Natural killer cell (primary cell): ENCODE measurements at regions not wholly inside any gene's neighbourhood (a gene's known extent, or its start where the extent isn't known, plus 50 kb on each side); places are given as distances from the start of the nearest gene placed in this dataset.

Experiments used
- ATAC-seq, 3 donors: fragments of 150-1000 bp in 2 of 3; fragments of 200-7000 bp in 1 of 3; cut with Tn5 transposase; 1 replicate in 1 of 3; 2 replicates in 2 of 3; pipeline ENCODE4 v1.10.0; 2021; ENCODE audit warnings: mild to moderate bottlenecking in 2 of 3, moderate library complexity in 2 of 3
- DNase-seq, 2 donors: peaks; one replicate each; pipeline versions ENCODE4 v3.0.0 to v3.0.0-alpha.2; 2013 to 2021; ENCODE audit warnings: mixed read lengths in 1 of 2
- H3K27ac ChIP-seq: one replicate; pipeline ENCODE4 v1.5.1; 2013; ENCODE audit warnings: mild to moderate bottlenecking, low read length
- H3K27me3 ChIP-seq: one replicate; pipeline ENCODE4 v1.6.1; 2013; ENCODE audit warnings: low read length; ENCODE audit not compliant: control insufficient read depth, insufficient read depth
- H3K36me3 ChIP-seq: one replicate; pipeline ENCODE4 v1.6.1; 2013; ENCODE audit warnings: low read length; ENCODE audit not compliant: control insufficient read depth, insufficient read depth
- H3K4me1 ChIP-seq: one replicate; pipeline ENCODE4 v1.6.1; 2013; ENCODE audit warnings: low read length; ENCODE audit not compliant: control insufficient read depth, insufficient read depth
- H3K4me3 ChIP-seq: one replicate; pipeline ENCODE4 v1.5.1; 2013; ENCODE audit warnings: low read length
- H3K9me3 ChIP-seq: one replicate; pipeline ENCODE4 v1.6.1; 2013; ENCODE audit warnings: low read length; ENCODE audit not compliant: control insufficient read depth, insufficient read depth
- H3K27ac Mint-ChIP-seq, 2 donors: one replicate each; pipeline ENCODE4 v1.8.0; 2022; ENCODE audit warnings: mild to moderate bottlenecking in 2 of 2, mixed read lengths in 2 of 2, moderate library complexity in 1 of 2
- H3K27me3 Mint-ChIP-seq, 2 donors: one replicate each; pipeline ENCODE4 v1.8.0; 2022; ENCODE audit warnings: low read depth in 2 of 2, mixed read lengths in 2 of 2
- H3K36me3 Mint-ChIP-seq: one replicate; pipeline ENCODE4 v1.8.0; 2022; ENCODE audit warnings: mixed read lengths
- H3K4me1 Mint-ChIP-seq, 2 donors: one replicate each; pipeline ENCODE4 v1.8.0; 2022; ENCODE audit warnings: mixed read lengths in 2 of 2
- H3K4me3 Mint-ChIP-seq: one replicate; pipeline ENCODE4 v1.8.0; 2022; ENCODE audit warnings: mild to moderate bottlenecking, moderate library complexity, mixed read lengths
- H3K9me3 Mint-ChIP-seq, 2 donors: one replicate each; pipeline ENCODE4 v1.8.0; 2022; ENCODE audit warnings: mixed read lengths in 2 of 2
- WGBS: methylation state at CpG from one replicate; pipeline ENCODE4 v1.1.7; 2013; ENCODE audit warnings: missing lambda C conversion rate; ENCODE audit not compliant: insufficient coverage; 5-methylcytosine and 5-hydroxymethylcytosine counted together
- intact Hi-C: fragments of 100-400 bp; cut with micrococcal nuclease; formaldehyde crosslinking; loops from one replicate; pipeline ENCODE4 v1.14.2; 2022
- TF ChIP-seq, protein P1 (sequence below): fragments of 200-600 bp; IDR thresholded peaks from one replicate; pipeline ENCODE4 v1.8.0; 2022; ENCODE audit warnings: antibody characterized with exemption

DNA sequence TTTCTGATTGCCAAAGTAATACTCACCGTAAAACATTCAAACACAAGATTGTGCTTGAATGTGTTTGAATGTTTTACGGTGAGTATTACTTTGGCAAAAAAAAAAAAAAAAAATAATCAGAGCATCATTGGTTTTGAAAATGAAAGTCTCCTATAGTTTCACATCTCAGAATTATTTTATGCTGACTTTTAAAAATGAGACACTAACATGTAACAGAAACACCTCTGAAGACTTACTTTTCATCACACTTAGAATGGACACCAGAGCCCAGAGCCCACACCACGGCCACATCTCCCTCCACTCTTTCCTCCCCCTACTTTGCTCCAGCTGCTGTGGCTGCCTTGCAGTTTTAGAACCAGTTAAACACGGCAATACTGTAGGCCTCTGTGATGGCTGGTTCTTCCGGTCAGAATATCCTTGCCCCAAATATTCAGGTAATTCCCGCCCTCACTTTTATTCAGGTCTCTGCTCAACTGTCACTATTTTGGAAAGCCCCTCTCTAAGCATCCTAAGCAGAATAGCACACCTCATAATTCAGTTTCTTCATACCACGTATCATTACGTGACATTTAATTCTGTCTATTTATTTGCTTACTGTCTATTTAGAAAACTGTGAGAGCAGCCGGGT, 138.9 kb upstream of the MAX start:
- 85% methylated on average over 7 of the region's 9 CpGs for WGBS
- Mint-ChIP-seq H3K4me1 (no peaks in the 10 kb centered on the region), H3K36me3 (no peaks in the 10 kb centered on the region), H3K27ac (no peak overlapping the region), H3K9me3 (no peaks in the 10 kb centered on the region), H3K27me3 (no peaks in the 10 kb centered on the region), H3K4me3 (no peak overlapping the region)
- H3K4me1 ChIP-seq, result peaks cover 6% of the 10 kb centered on the region
- TF ChIP-seq, protein P1, sequence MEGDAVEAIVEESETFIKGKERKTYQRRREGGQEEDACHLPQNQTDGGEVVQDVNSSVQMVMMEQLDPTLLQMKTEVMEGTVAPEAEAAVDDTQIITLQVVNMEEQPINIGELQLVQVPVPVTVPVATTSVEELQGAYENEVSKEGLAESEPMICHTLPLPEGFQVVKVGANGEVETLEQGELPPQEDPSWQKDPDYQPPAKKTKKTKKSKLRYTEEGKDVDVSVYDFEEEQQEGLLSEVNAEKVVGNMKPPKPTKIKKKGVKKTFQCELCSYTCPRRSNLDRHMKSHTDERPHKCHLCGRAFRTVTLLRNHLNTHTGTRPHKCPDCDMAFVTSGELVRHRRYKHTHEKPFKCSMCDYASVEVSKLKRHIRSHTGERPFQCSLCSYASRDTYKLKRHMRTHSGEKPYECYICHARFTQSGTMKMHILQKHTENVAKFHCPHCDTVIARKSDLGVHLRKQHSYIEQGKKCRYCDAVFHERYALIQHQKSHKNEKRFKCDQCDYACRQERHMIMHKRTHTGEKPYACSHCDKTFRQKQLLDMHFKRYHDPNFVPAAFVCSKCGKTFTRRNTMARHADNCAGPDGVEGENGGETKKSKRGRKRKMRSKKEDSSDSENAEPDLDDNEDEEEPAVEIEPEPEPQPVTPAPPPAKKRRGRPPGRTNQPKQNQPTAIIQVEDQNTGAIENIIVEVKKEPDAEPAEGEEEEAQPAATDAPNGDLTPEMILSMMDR, result no peak
- no peaks in the 10 kb centered on the region for H3K27me3 ChIP-seq
- ATAC-seq, result no peak
- H3K36me3 ChIP-seq, result no peaks in the 10 kb centered on the region
- intact Hi-C loops, result no loop called here
- H3K4me3 ChIP-seq, result no peak overlapping the region
- H3K27ac ChIP-seq, result no peak overlapping the region
- H3K9me3 ChIP-seq, result no peaks in the 10 kb centered on the region
- no peak for DNase-seq

DNA sequence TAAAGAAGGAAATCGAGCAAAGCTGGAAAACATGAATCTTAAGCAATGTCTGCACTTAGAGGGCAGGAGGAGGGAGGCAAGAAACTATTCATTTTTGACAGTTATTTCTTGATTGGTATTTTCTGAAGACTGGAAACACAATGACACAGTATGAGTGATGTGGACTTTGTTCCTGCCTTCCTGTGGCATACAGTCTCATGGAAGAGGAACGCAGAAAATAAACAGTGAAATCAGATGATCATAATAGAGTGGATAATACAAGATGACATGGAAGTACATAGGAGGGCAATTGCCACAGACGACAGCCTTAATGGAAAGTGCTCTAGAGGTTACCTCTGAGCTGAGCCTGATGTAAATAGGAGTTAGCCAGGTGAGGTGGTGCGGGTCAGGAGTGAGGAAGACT, 140.4 kb upstream of the MAX start:
- Mint-ChIP-seq H3K4me1 (no peaks in the 10 kb centered on the region), H3K9me3 (no peaks in the 10 kb centered on the region), H3K27ac (no peak overlapping the region), H3K36me3 (no peaks in the 10 kb centered on the region), H3K4me3 (no peak overlapping the region), H3K27me3 (no peaks in the 10 kb centered on the region)
- Histone ChIP-seq H3K36me3 (no peaks in the 10 kb centered on the region), H3K4me3 (no peak overlapping the region), H3K27me3 (no peaks in the 10 kb centered on the region), H3K4me1 (peaks cover 6% of the 10 kb centered on the region), H3K27ac (no peak overlapping the region), H3K9me3 (no peaks in the 10 kb centered on the region)
- intact Hi-C loops, result no loop called here
- no peak for DNase-seq
- no peak for ATAC-seq
- TF ChIP-seq, protein P1, result no peak
- 96% methylated on average over 4 of the region's 4 CpGs for WGBS

DNA sequence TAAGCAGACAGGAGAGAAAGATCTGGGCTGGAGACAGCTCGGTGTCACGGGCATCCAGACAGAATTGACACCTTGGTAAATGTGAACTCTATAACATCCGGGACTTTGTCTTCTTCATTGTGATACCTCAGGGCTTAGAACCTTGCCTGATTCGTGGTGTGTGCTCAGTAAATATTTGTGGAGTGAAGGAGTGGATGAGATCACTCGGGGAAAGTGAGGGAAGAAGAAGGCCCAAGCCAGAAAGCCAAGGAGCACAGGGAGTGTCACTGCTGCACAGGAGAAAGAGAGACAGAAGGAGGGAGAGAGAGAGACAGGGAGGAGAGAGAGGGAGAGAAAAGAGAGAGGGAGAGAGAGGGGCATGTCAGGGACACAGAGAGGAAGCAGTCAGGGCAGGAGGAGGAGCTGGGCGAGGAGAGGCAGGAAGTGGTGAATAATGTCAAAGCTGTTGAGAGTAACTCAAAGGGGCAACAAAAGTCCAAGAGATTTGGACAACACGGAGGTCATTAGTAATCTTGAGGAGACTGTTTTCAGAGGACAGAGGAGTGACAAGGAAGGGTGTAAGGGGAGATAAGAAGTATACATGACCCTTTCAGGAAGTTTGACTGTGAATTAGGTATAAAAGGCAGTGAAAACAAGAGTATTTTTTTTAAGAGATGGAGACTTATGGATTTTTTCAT, 141.6 kb upstream of the MAX start:
- 66% methylated on average over 7 of the region's 7 CpGs for WGBS
- DNase-seq, result peak in 1 of 2 donors; percentile 39
- Histone ChIP-seq H3K27ac (no peak overlapping the region), H3K9me3 (no peaks in the 10 kb centered on the region), H3K27me3 (no peaks in the 10 kb centered on the region), H3K4me3 (no peak overlapping the region), H3K4me1 (peaks cover 6% of the 10 kb centered on the region), H3K36me3 (no peaks in the 10 kb centered on the region)
- peak in 2 of 3 donors; percentile 35 to 67 for ATAC-seq
- TF ChIP-seq, protein P1, result no peak
- Mint-ChIP-seq H3K4me3 (no peak overlapping the region), H3K36me3 (no peaks in the 10 kb centered on the region), H3K27ac (no peak overlapping the region), H3K27me3 (no peaks in the 10 kb centered on the region), H3K9me3 (no peaks in the 10 kb centered on the region), H3K4me1 (no peaks in the 10 kb centered on the region)
- intact Hi-C loops, result no loop called here
